Effector memory CD8-positive, alpha-beta T cell (primary cell): ENCODE measurements at regions not wholly inside any gene's neighbourhood (a gene's known extent, or its start where the extent isn't known, plus 50 kb on each side); places are given as distances from the start of the nearest gene placed in this dataset.

ENCODE experiments used
- ATAC-seq: fragments of 150-1000 bp; cut with Tn5 transposase; replicated peaks from 2 replicates; pipeline ENCODE4 v1.10.0; 2021; ENCODE audit warnings: mild to moderate bottlenecking, moderate library complexity
- DNase-seq, 3 experiments: peaks; one replicate each; pipeline ENCODE4 v3.0.0; 2021
- H3K27ac Mint-ChIP-seq, 2 donors: one replicate each; pipeline ENCODE4 v1.8.0; 2022; ENCODE audit warnings: mild to moderate bottlenecking in 2 of 2, mixed read lengths in 2 of 2, moderate library complexity in 2 of 2
- H3K27me3 Mint-ChIP-seq, 2 donors: one replicate each; pipeline ENCODE4 v1.8.0; 2022; ENCODE audit warnings: mixed read lengths in 2 of 2
- H3K36me3 Mint-ChIP-seq: one replicate; pipeline ENCODE4 v1.8.0; 2022; ENCODE audit warnings: mild to moderate bottlenecking, moderate library complexity, mixed read lengths; ENCODE audit not compliant: insufficient read depth
- H3K4me1 Mint-ChIP-seq, 2 donors: one replicate each; pipeline ENCODE4 v1.8.0; 2022; ENCODE audit warnings: low read depth in 2 of 2, mixed read lengths in 2 of 2
- H3K4me3 Mint-ChIP-seq, 2 donors: one replicate each; pipeline ENCODE4 v1.8.0; 2022; ENCODE audit warnings: mild to moderate bottlenecking in 2 of 2, mixed read lengths in 2 of 2, moderate library complexity in 2 of 2
- H3K9me3 Mint-ChIP-seq, 2 donors: one replicate each; pipeline ENCODE4 v1.8.0; 2022; ENCODE audit warnings: mixed read lengths in 2 of 2

DNA sequence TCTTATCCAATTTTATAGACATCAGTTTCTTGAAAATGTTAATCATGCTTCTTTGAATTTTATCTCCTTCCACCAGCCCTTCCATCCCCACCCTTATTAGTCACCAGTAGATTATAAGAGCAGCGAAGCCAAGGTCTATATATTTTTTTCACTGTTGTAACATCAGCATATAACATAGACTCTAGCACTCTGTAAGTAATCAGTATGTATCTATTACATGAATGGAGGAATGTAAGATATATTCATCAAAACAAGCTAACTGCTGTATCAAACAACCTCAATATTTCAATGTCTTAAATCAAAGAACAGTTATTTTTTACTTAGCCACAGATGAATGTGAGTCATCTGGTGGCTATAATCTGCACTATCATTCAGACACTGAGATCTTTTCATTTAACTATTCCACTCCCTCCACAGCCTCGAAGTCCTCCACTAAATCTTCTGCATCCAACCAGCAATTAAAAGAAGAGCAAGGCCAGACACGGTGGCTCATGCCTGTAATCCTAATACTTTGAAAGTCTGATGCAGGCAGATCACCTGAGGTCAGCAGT lies 178.9 kb downstream of the CENPC start:
- Mint-ChIP-seq H3K36me3 (no peaks in the 10 kb centered on the region), H3K27me3 (peaks cover 8 to 9% of the 10 kb centered on the region in 2 donors), H3K27ac (no peak overlapping the region), H3K4me1 (no peaks in the 10 kb centered on the region), H3K4me3 (no peak overlapping the region), H3K9me3 (peaks cover 3 to 12% of the 10 kb centered on the region in 2 donors)
- DNase-seq (no peak), ATAC-seq (no peak)

DNA sequence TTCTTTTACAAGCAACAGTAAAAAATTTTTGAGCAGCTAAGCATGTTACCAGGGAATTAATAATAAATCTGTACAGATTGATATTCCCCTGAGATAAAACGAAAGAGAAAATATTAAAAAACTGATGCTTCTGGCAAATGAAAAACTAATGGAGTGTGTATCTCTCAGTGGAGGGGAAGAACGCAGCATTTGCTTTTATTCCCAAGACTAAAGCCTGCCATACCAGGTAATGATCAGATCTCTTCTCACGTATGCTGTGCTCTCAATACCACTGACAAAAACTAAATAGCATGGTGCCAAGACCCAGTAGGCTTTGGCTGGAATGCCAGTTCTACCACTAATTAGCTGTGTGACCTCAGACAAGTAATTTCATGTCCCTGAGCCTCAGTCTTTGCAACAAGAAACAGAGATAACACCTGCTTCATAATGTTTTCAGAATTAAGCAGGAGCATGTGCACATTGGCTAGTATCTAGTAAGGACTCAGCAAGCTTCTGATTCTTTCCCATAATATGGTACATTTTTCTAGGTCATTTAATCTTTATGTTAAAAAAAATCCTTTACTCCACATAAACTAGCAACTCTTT lies 179.6 kb downstream of the CENPC start:
- Mint-ChIP-seq H3K9me3 (peaks cover 3 to 15% of the 10 kb centered on the region in 2 donors), H3K4me1 (no peaks in the 10 kb centered on the region), H3K36me3 (no peaks in the 10 kb centered on the region), H3K27me3 (peaks cover 8 to 9% of the 10 kb centered on the region in 2 donors), H3K27ac (no peak overlapping the region), H3K4me3 (no peak overlapping the region)
- ATAC-seq (no peak), DNase-seq (no peak)

DNA sequence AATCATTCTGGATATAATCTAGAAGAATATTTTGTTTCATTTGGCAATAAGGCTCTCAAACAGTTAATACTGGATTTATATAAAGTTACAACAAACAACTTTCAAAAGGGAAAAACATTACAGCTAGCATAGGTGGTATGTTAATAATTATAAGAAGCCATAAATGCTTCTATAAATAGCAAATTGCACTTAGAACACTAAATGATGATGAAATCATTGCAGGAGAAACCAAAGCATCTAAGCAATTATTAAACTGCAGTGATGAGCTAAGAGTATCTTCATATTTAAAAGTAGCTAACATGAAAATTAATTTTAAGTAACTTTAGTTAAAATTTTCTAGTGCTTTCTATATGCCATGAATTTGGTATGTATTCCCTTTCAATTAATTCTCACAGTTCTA lies 189.5 kb downstream of the CENPC start:
- ATAC-seq = no peak
- Mint-ChIP-seq H3K36me3 (no peaks in the 10 kb centered on the region), H3K9me3 (no peaks in the 10 kb centered on the region), H3K4me3 (no peak overlapping the region), H3K27ac (no peak overlapping the region), H3K27me3 (peaks cover 0 to 17% of the 10 kb centered on the region in 2 donors), H3K4me1 (no peaks in the 10 kb centered on the region)
- no peak for DNase-seq

DNA sequence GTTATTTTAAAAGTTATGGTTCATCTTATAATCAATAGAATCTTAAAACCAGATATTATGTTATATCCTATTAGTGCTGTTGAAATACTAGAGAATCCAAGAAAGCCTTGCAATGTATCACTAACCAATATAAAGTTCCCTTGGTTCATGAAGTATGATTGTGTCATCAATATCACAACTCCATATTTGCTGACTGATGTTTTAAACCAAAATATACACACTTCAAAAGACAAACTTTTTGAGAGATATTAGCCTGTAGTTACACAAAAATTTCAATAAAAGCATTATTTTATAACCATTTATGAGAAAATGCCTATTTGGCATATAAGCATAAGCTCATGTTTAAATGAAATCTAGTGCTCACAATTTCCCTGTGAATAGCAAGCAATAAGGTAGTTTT lies 198.6 kb downstream of the CENPC start:
- H3K27ac Mint-ChIP-seq = no peak overlapping the region
- no peak for ATAC-seq
- peaks cover 3% of the 10 kb centered on the region for H3K36me3 Mint-ChIP-seq
- no peak overlapping the region for H3K4me3 Mint-ChIP-seq
- DNase-seq = no peak
- no peaks in the 10 kb centered on the region for H3K4me1 Mint-ChIP-seq
- H3K9me3 Mint-ChIP-seq = no peaks in the 10 kb centered on the region
- H3K27me3 Mint-ChIP-seq = peaks cover 4 to 5% of the 10 kb centered on the region in 2 donors

DNA sequence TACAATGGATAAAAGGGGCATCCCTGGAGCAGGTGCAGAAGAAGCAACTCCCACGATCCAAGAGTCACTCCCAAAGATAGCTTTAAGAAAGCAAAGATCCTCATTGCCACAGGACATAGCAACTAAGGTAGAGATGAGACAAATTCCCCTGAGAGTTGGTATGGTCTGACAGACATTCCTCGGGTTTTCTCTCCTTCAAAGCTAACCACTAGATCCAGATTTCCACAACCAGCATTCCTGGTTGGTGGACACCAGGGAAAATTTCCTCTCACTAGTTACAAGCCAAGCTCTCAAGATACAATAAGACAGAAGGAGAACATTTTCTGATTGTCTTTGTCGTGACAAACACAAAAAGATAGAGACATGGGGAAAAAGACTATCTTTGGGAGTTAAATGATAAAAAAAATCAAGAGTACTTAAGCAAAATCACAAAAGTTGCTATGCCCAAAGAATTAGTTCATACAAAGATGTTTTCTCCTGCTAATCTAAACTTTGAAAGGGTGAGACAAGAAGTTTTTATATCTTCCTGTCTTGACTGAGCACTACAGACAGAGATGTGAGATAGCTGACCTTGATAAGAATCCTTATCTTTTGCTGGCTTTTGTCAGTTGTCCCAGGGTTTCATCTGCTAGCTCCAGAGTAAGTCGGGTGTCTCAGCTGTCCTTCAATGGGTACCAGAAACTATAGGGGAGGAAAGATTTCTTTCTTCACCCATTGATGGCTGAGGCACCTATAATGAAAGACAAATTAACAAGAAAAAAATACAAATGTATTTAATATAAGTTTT lies 200.5 kb downstream of the CENPC start:
- Mint-ChIP-seq H3K27me3 (peaks cover 0 to 4% of the 10 kb centered on the region in 2 donors), H3K9me3 (peaks cover 0 to under 1% of the 10 kb centered on the region in 2 donors), H3K27ac (no peak overlapping the region), H3K36me3 (peaks cover 3% of the 10 kb centered on the region), H3K4me3 (no peak overlapping the region), H3K4me1 (no peaks in the 10 kb centered on the region)
- ATAC-seq (no peak), DNase-seq (no peak)

DNA sequence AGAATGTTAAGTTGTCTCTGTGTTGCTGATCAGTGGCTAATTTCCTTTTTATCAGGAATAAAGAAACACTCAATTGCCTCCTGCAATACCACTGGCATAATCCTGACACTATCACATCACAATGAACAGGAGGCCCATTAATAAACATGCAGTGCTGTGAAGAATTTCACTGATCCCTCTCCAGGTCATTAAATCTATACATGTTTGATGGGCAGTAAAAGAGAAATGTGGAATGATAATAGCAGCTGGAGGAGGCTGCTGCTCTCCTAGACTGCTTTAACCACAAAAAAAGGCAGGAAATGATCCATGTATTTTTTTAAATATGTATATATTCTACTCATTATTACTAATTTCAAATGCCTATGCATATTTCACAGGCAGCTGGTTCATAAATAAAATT lies 202.1 kb downstream of the CENPC start:
- peaks cover 0 to 2% of the 10 kb centered on the region in 2 donors for H3K9me3 Mint-ChIP-seq

DNA sequence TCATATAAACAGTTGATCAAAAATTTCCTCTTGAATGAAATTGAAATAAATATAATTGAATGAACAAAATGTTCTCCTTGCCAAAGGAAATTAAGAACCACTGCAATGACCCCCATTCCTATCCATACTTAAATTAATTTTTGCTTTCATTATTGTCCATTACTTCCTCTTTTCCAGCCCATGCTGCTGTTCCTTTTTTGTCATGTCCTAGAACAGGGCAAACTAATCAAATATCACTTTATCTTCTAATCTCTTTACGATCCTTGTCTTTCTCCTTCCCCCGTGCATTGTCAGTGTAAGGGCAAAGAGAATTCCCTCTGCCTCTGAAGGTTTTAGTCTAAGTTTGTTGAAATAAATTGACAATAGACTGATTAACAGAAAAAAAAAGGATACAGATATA lies 203.0 kb downstream of the CENPC start:
- H3K27ac Mint-ChIP-seq = no peak overlapping the region
- H3K36me3 Mint-ChIP-seq = peaks cover under 1% of the 10 kb centered on the region
- ATAC-seq = no peak
- no peak for DNase-seq
- peaks cover 0 to 4% of the 10 kb centered on the region in 2 donors for H3K27me3 Mint-ChIP-seq
- H3K9me3 Mint-ChIP-seq = peaks cover 0 to 2% of the 10 kb centered on the region in 2 donors
- no peak overlapping the region for H3K4me3 Mint-ChIP-seq
- no peaks in the 10 kb centered on the region for H3K4me1 Mint-ChIP-seq

More for the DNA sequence above, 202.1 kb downstream of the CENPC start:
- H3K36me3 Mint-ChIP-seq = peaks cover 3% of the 10 kb centered on the region
- H3K27ac Mint-ChIP-seq = no peak overlapping the region
- no peak overlapping the region for H3K4me3 Mint-ChIP-seq
- no peak for DNase-seq
- ATAC-seq = no peak
- H3K4me1 Mint-ChIP-seq = no peaks in the 10 kb centered on the region
- H3K27me3 Mint-ChIP-seq = peaks cover 0 to 4% of the 10 kb centered on the region in 2 donors

DNA sequence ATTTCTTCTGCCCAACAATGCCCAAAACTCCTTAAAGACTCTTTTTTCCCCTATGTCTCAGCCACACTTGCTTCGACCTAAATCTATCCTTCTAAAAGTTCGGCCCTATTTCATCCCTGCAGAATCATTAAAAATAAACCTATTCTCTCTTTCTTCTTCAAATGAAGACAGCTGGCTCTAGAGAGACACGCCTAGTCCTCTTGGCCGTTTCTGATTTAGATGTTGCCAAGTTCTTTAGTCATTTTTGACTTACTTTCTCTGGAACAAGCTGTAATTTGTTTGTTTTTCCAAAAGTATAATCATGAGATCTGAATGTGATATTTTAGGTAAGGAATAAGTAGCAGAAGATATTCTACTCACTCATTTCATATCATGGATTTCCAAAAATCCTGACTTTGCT lies 211.6 kb downstream of the CENPC start:
- no peak for DNase-seq
- Mint-ChIP-seq H3K27me3 (peaks cover 6 to 8% of the 10 kb centered on the region in 2 donors), H3K4me3 (no peak overlapping the region), H3K36me3 (no peaks in the 10 kb centered on the region), H3K9me3 (no peaks in the 10 kb centered on the region), H3K4me1 (no peaks in the 10 kb centered on the region), H3K27ac (no peak overlapping the region)
- ATAC-seq = no peak

DNA sequence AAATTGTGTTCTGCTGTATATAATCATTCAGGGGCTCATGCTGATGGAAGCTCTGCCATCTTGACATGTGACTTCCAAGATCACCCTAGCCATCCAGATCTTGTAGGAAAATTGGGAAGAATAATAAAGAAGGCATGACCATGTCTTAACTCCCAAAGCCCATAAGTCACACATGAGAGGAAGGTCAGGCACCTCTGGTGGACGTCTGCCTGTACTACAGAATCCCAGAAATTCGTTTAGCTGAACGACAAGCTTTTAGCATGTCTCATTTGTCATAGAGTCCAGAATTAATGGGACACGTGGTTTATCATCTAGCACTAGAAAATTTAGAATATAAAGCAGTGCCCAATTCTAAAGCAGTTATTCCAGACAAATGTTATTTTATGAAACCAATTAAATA lies 212.7 kb downstream of the CENPC start:
- no peak for DNase-seq
- ATAC-seq = no peak
- Mint-ChIP-seq H3K4me1 (no peaks in the 10 kb centered on the region), H3K36me3 (no peaks in the 10 kb centered on the region), H3K27ac (no peak overlapping the region), H3K9me3 (no peaks in the 10 kb centered on the region), H3K27me3 (peaks cover 6 to 8% of the 10 kb centered on the region in 2 donors), H3K4me3 (no peak overlapping the region)

DNA sequence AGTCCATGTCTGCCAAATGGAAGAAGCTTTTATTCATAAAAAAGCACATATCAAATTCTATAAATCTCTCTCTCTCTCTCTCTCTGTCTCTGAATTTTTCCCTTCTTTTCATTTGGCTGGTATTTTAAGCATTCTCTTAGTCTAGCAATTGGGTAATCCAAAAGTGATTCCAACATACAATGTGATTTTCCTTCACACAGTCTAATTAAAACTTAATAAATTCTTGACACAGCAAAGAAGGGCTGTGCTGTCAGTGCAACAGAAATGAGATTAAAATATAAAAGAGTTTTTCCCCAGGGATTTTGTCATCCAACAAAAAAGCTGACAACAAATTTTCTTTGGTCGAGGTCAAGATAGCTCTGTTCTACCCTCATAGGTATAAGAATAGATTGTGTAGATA lies 216.9 kb downstream of the CENPC start:
- Mint-ChIP-seq H3K27me3 (no peaks in the 10 kb centered on the region), H3K9me3 (no peaks in the 10 kb centered on the region)
- no peak for DNase-seq

DNA sequence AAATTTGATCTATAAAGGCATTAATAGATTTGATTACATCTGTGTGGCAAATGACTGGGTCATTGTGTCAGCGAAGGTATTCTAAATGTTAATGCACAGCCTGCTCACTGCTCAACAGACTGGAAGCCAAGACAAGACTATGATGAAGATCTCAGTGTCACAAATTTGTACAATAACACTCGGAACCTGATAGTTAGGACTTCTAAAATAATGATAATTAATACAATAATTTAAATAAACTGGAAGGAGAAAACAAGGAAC lies 217.4 kb downstream of the CENPC start:
- H3K4me1 Mint-ChIP-seq = no peaks in the 10 kb centered on the region
- no peak for ATAC-seq
- no peak overlapping the region for H3K27ac Mint-ChIP-seq

More for the DNA sequence above, 216.9 kb downstream of the CENPC start:
- Mint-ChIP-seq H3K4me1 (no peaks in the 10 kb centered on the region), H3K4me3 (no peak overlapping the region), H3K27ac (no peak overlapping the region), H3K36me3 (no peaks in the 10 kb centered on the region)
- ATAC-seq = no peak

DNA sequence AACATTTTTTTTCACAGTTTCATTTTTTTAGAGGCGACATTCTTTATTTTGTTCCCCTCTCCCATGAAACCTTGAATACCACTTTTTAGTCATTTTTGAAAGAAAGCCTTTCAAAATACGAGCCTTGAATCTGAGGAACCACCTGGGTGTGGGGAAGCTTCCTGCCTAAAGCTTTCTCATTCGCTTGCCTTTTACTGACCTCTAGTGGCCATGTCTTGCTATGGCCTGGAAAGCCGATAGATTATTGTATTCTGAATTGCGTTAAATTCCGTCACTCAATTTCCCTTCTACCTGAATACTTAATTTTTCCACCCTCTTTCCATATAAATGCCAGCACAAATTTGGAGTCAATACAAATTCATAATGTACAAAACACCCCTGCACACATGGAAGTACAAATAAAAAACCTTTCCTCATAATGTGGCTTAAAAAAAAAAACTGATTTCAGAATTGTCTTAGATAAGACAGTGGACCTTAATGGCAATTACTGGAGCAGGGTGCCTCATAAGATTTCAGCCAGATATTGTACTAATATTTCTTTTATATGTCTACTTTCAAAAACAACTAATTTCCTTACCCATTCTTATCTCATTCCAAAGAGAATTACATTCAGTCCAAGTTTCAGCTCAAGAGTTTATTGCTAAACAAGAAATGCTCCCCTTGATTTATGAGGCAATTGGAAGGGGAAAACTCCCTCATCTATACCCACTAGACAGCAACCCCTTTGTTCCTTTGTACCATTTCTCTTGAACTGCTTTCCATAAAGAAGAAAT lies 217.9 kb downstream of the CENPC start:
- no peak overlapping the region for H3K27ac Mint-ChIP-seq
- peak; percentile 11 to 25 (median 18) for DNase-seq

More for the DNA sequence above, 217.4 kb downstream of the CENPC start:
- Mint-ChIP-seq H3K36me3 (no peaks in the 10 kb centered on the region), H3K27me3 (no peaks in the 10 kb centered on the region), H3K9me3 (no peaks in the 10 kb centered on the region), H3K4me3 (no peak overlapping the region)
- no peak for DNase-seq

DNA sequence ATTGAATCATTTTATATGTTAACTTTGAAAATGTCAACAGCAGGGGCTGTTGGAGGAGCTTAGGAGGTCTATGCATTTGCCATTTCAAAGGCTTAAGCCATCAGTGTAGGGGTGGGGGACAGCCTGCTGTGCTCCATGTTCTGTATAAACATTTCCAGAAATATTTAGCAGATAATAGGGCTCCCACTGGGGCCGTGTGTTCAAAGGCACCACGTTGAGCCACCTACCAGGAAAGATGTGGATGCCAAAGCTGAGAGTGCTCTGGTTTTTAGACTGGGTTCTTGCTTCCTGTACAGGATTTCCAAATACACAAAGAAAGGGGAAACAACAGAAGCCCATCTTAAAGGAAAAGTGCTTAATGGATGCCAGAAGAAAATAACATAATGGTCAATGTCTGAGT lies 219.5 kb downstream of the CENPC start:
- Mint-ChIP-seq H3K27ac (no peak overlapping the region), H3K4me1 (no peaks in the 10 kb centered on the region), H3K4me3 (no peak overlapping the region), H3K9me3 (no peaks in the 10 kb centered on the region), H3K36me3 (no peaks in the 10 kb centered on the region), H3K27me3 (peaks cover 0 to 5% of the 10 kb centered on the region in 2 donors)
- DNase-seq (no peak), ATAC-seq (no peak)

More for the DNA sequence above, 217.9 kb downstream of the CENPC start:
- H3K4me1 Mint-ChIP-seq = no peaks in the 10 kb centered on the region
- H3K27me3 Mint-ChIP-seq = peaks cover 0 to 4% of the 10 kb centered on the region in 2 donors
- H3K36me3 Mint-ChIP-seq = no peaks in the 10 kb centered on the region
- H3K9me3 Mint-ChIP-seq = no peaks in the 10 kb centered on the region
- H3K4me3 Mint-ChIP-seq = no peak overlapping the region
- peak; percentile 69 for ATAC-seq
